ENCODE measurements at regions not wholly inside any gene's neighbourhood (a gene's known extent, or its start where the extent isn't known, plus 50 kb on each side); places are given as distances from the start of the nearest gene placed in this dataset.

GRCh38 chr5:4101189-4101588, 505.6 kb downstream of the IRX1 start:
- H3K27ac Mint-ChIP-seq, result no peak overlapping the region
- H3K9me3 Mint-ChIP-seq, result peaks cover 14% of the 10 kb centered on the region
- H3K27me3 Mint-ChIP-seq, result no peaks in the 10 kb centered on the region
- H3K4me3 Mint-ChIP-seq, result no peak overlapping the region
- H3K36me3 Mint-ChIP-seq (ENCODE audit: low read depth), result no peaks in the 10 kb centered on the region
- CTCF ChIA-PET, result no interaction called here
- DNase-seq, result no peak
- H3K4me1 Mint-ChIP-seq, result no peaks in the 10 kb centered on the region
- POLR2A ChIA-PET, result no interaction called here

GRCh38 chr5:4104831-4105597, 509.4 kb downstream of the IRX1 start:
- POLR2A ChIA-PET, result no interaction called here
- H3K27me3 Mint-ChIP-seq, result no peaks in the 10 kb centered on the region
- CTCF ChIA-PET, result no interaction called here
- no peak overlapping the region for H3K27ac Mint-ChIP-seq
- no peak overlapping the region for H3K4me3 Mint-ChIP-seq
- no peaks in the 10 kb centered on the region for H3K36me3 Mint-ChIP-seq (ENCODE audit: low read depth)
- peaks cover 6% of the 10 kb centered on the region for H3K9me3 Mint-ChIP-seq
- no peaks in the 10 kb centered on the region for H3K4me1 Mint-ChIP-seq
- no peak for DNase-seq

- CTCF ChIA-PET, result no interaction called here
- POLR2A ChIA-PET, result no interaction called here
- H3K4me3 Mint-ChIP-seq, result no peak overlapping the region
- H3K9me3 Mint-ChIP-seq, result peaks cover 9% of the 10 kb centered on the region
- DNase-seq, result no peak
- H3K4me1 Mint-ChIP-seq, result no peaks in the 10 kb centered on the region
- no peaks in the 10 kb centered on the region for H3K27me3 Mint-ChIP-seq
- no peaks in the 10 kb centered on the region for H3K36me3 Mint-ChIP-seq (ENCODE audit: low read depth)
- H3K27ac Mint-ChIP-seq, result no peak overlapping the region
Measured at GRCh38 chr5:4108690-4109089, 513.1 kb downstream of the IRX1 start.

- Mint-ChIP-seq H3K9me3 (peaks cover 15% of the 10 kb centered on the region), H3K36me3 (ENCODE audit: low read depth) (no peaks in the 10 kb centered on the region), H3K27ac (no peak overlapping the region), H3K27me3 (no peaks in the 10 kb centered on the region), H3K4me3 (no peak overlapping the region), H3K4me1 (no peaks in the 10 kb centered on the region)
- POLR2A ChIA-PET, result no interaction called here
- CTCF ChIA-PET, result no interaction called here
- no peak for DNase-seq
Measured at GRCh38 chr5:4113426-4113825, 517.8 kb downstream of the IRX1 start.

- H3K4me1 Mint-ChIP-seq, result no peaks in the 10 kb centered on the region
- H3K27ac Mint-ChIP-seq, result no peak overlapping the region
- H3K27me3 Mint-ChIP-seq, result no peaks in the 10 kb centered on the region
- H3K4me3 Mint-ChIP-seq, result no peak overlapping the region
- no peak for DNase-seq
- CTCF ChIA-PET, result no interaction called here
- no peaks in the 10 kb centered on the region for H3K36me3 Mint-ChIP-seq (ENCODE audit: low read depth)
- POLR2A ChIA-PET, result no interaction called here
- peaks cover 15% of the 10 kb centered on the region for H3K9me3 Mint-ChIP-seq
Measured at GRCh38 chr5:4113905-4114304, 518.3 kb downstream of the IRX1 start.

- POLR2A ChIA-PET, result no interaction called here
- Mint-ChIP-seq H3K4me3 (no peak overlapping the region), H3K9me3 (peaks cover 15% of the 10 kb centered on the region), H3K4me1 (no peaks in the 10 kb centered on the region), H3K36me3 (ENCODE audit: low read depth) (no peaks in the 10 kb centered on the region), H3K27ac (no peak overlapping the region), H3K27me3 (no peaks in the 10 kb centered on the region)
- CTCF ChIA-PET, result no interaction called here
- DNase-seq, result no peak
Measured at GRCh38 chr5:4114452-4114851, 518.8 kb downstream of the IRX1 start.

- POLR2A ChIA-PET, result no interaction called here
- Mint-ChIP-seq H3K27ac (no peak overlapping the region), H3K9me3 (peaks cover 18% of the 10 kb centered on the region), H3K36me3 (ENCODE audit: low read depth) (no peaks in the 10 kb centered on the region), H3K4me3 (no peak overlapping the region), H3K4me1 (no peaks in the 10 kb centered on the region), H3K27me3 (no peaks in the 10 kb centered on the region)
- CTCF ChIA-PET, result no interaction called here
- no peak for DNase-seq
Measured at GRCh38 chr5:4116834-4117233, 521.2 kb downstream of the IRX1 start.

- POLR2A ChIA-PET, result no interaction called here
Measured at GRCh38 chr5:4124221-4124970, 528.8 kb downstream of the IRX1 start.

GRCh38 chr5:4128994-4129393, 533.4 kb downstream of the IRX1 start:
- H3K4me3 Mint-ChIP-seq, result no peak overlapping the region
- no peak overlapping the region for H3K27ac Mint-ChIP-seq
- no peaks in the 10 kb centered on the region for H3K36me3 Mint-ChIP-seq (ENCODE audit: low read depth)
- H3K4me1 Mint-ChIP-seq, result no peaks in the 10 kb centered on the region
- no peak for DNase-seq
- no peaks in the 10 kb centered on the region for H3K27me3 Mint-ChIP-seq
- H3K9me3 Mint-ChIP-seq, result peaks cover 14% of the 10 kb centered on the region
- CTCF ChIA-PET, result no interaction called here
- POLR2A ChIA-PET, result no interaction called here

More at GRCh38 chr5:4124221-4124970, 528.8 kb downstream of the IRX1 start:
- Mint-ChIP-seq H3K4me3 (no peak overlapping the region), H3K27ac (no peak overlapping the region), H3K27me3 (no peaks in the 10 kb centered on the region), H3K36me3 (ENCODE audit: low read depth) (no peaks in the 10 kb centered on the region), H3K9me3 (peaks cover 13% of the 10 kb centered on the region), H3K4me1 (no peaks in the 10 kb centered on the region)
- CTCF ChIA-PET, result no interaction called here
- DNase-seq, result no peak

- POLR2A ChIA-PET, result no interaction called here
Measured at GRCh38 chr5:4129523-4129922, 533.9 kb downstream of the IRX1 start.

GRCh38 chr5:4130819-4131218, 535.2 kb downstream of the IRX1 start:
- H3K9me3 Mint-ChIP-seq, result peaks cover 14% of the 10 kb centered on the region
- CTCF ChIA-PET, result no interaction called here

More at GRCh38 chr5:4129523-4129922, 533.9 kb downstream of the IRX1 start:
- Mint-ChIP-seq H3K27me3 (no peaks in the 10 kb centered on the region), H3K9me3 (peaks cover 14% of the 10 kb centered on the region), H3K4me3 (no peak overlapping the region), H3K36me3 (ENCODE audit: low read depth) (no peaks in the 10 kb centered on the region), H3K4me1 (no peaks in the 10 kb centered on the region), H3K27ac (no peak overlapping the region)
- CTCF ChIA-PET, result no interaction called here
- DNase-seq, result no peak

GRCh38 chr5:4137781-4138180, 542.1 kb downstream of the IRX1 start:
- Mint-ChIP-seq H3K27me3 (no peaks in the 10 kb centered on the region), H3K4me1 (no peaks in the 10 kb centered on the region), H3K4me3 (no peak overlapping the region), H3K36me3 (ENCODE audit: low read depth) (no peaks in the 10 kb centered on the region), H3K27ac (no peak overlapping the region), H3K9me3 (peaks cover 23% of the 10 kb centered on the region)
- ChIA-PET POLR2A (no interaction called here), CTCF (no interaction called here)
- DNase-seq, result no peak

More at GRCh38 chr5:4130819-4131218, 535.2 kb downstream of the IRX1 start:
- no peak overlapping the region for H3K27ac Mint-ChIP-seq
- H3K4me1 Mint-ChIP-seq, result no peaks in the 10 kb centered on the region
- no peak for DNase-seq
- H3K4me3 Mint-ChIP-seq, result no peak overlapping the region
- H3K27me3 Mint-ChIP-seq, result no peaks in the 10 kb centered on the region
- H3K36me3 Mint-ChIP-seq (ENCODE audit: low read depth), result no peaks in the 10 kb centered on the region
- POLR2A ChIA-PET, result no interaction called here

GRCh38 chr5:4142842-4143241, 547.2 kb downstream of the IRX1 start:
- Mint-ChIP-seq H3K4me3 (no peak overlapping the region), H3K4me1 (no peaks in the 10 kb centered on the region)
- CTCF ChIA-PET, result no interaction called here

GRCh38 chr5:4144411-4145007, 548.9 kb downstream of the IRX1 start:
- Mint-ChIP-seq H3K9me3 (peaks cover 15% of the 10 kb centered on the region), H3K4me3 (no peak overlapping the region), H3K36me3 (ENCODE audit: low read depth) (no peaks in the 10 kb centered on the region), H3K27ac (no peak overlapping the region), H3K4me1 (no peaks in the 10 kb centered on the region), H3K27me3 (no peaks in the 10 kb centered on the region)
- CTCF ChIA-PET, result no interaction called here
- DNase-seq, result no peak
- POLR2A ChIA-PET, result no interaction called here

More at GRCh38 chr5:4142842-4143241, 547.2 kb downstream of the IRX1 start:
- no peak for DNase-seq
- POLR2A ChIA-PET, result no interaction called here
- H3K36me3 Mint-ChIP-seq (ENCODE audit: low read depth), result no peaks in the 10 kb centered on the region
- no peaks in the 10 kb centered on the region for H3K27me3 Mint-ChIP-seq
- H3K9me3 Mint-ChIP-seq, result peaks cover 21% of the 10 kb centered on the region
- H3K27ac Mint-ChIP-seq, result no peak overlapping the region

All from activated CD4-positive, alpha-beta memory T cell treated with anti-CD3 and anti-CD28 coated beads, Interleukin-2, amount 10 ng/mL, durations not matched to agents 7 days and 5 days (primary cell).